ENCODE measurements at regions not wholly inside any gene's neighbourhood (a gene's known extent, or its start where the extent isn't known, plus 50 kb on each side); places are given as distances from the start of the nearest gene placed in this dataset.

- DNase-seq = no peak
Observed at GRCh38 chr6:169079650-169080049, 174.0 kb downstream of the THBS2 start.

- DNase-seq = no peak
Observed at GRCh38 chr6:169078399-169079145, 175.1 kb downstream of the THBS2 start.

GRCh38 chr6:169075915-169076654 lies 177.6 kb downstream of the THBS2 start:
- no peak for DNase-seq

- no peak for DNase-seq
Observed at GRCh38 chr6:169075211-169075914, 178.3 kb downstream of the THBS2 start.

- no peak for DNase-seq
Observed at GRCh38 chr6:169074526-169074925, 179.1 kb downstream of the THBS2 start.

- no peak for DNase-seq
Observed at GRCh38 chr6:169073311-169073710, 180.3 kb downstream of the THBS2 start.

- DNase-seq = no peak
Observed at GRCh38 chr6:169072127-169073042, 181.3 kb downstream of the THBS2 start.

- no peak for DNase-seq
Observed at GRCh38 chr6:169071394-169071793, 182.3 kb downstream of the THBS2 start.

GRCh38 chr6:169070506-169071176 lies 183.0 kb downstream of the THBS2 start:
- no peak for DNase-seq

GRCh38 chr6:169069356-169069755 lies 184.3 kb downstream of the THBS2 start:
- no peak for DNase-seq

GRCh38 chr6:169064194-169064593 lies 189.5 kb downstream of the THBS2 start:
- no peak for DNase-seq

GRCh38 chr6:169062272-169062671 lies 191.4 kb downstream of the THBS2 start:
- DNase-seq = no peak

- DNase-seq = no peak
Observed at GRCh38 chr6:169058634-169059033, 195.0 kb downstream of the THBS2 start.

GRCh38 chr6:169052462-169052861 lies 201.2 kb downstream of the THBS2 start:
- DNase-seq = no peak

GRCh38 chr6:169051371-169051770 lies 202.3 kb downstream of the THBS2 start:
- DNase-seq = no peak

GRCh38 chr6:169048865-169049205 lies 204.8 kb downstream of the THBS2 start:
- DNase-seq = no peak

- DNase-seq = no peak
Observed at GRCh38 chr6:169048185-169048864, 205.3 kb downstream of the THBS2 start.

- DNase-seq = no peak
Observed at GRCh38 chr6:169047345-169047744, 206.3 kb downstream of the THBS2 start.

GRCh38 chr6:169046483-169047192 lies 207.0 kb downstream of the THBS2 start:
- DNase-seq = no peak

- DNase-seq = no peak
Observed at GRCh38 chr6:169046021-169046420, 207.6 kb downstream of the THBS2 start.

- DNase-seq = no peak
Observed at GRCh38 chr6:169045486-169045885, 208.2 kb downstream of the THBS2 start.

All from hematopoietic multipotent progenitor cell treated with erythropoietin and hydrocortisone succinate and interleukin-3 and kit ligand, for 4 days (in vitro differentiated cells).